AG10803 (cell line): ENCODE measurements at regions not wholly inside any gene's neighbourhood (a gene's known extent, or its start where the extent isn't known, plus 50 kb on each side); places are given as distances from the start of the nearest gene placed in this dataset.

ENCODE experiments used
- DNase-seq: peaks from one replicate; pipeline ENCODE4 v3.0.0; 2010; ENCODE audit warnings: low read depth
- H3K4me3 ChIP-seq: 2 replicates; pipeline ENCODE4 v1.5.1; 2011; ENCODE audit warnings: mild to moderate bottlenecking, low read length, control low read depth
- CTCF ChIP-seq: conservative IDR thresholded peaks from 2 replicates; pipeline ENCODE4 v1.5.1; 2011; ENCODE audit warnings: mild to moderate bottlenecking, low read length, control low read depth, inconsistent platforms

- H3K4me3 ChIP-seq = no peak overlapping the region
- no peak for DNase-seq
- TF ChIP-seq CTCF = no peak
These were observed 649.2 kb upstream of the CDH2 start for GRCh38 chr18:28826107-28826506.

- TF ChIP-seq CTCF = no peak
- no peak for DNase-seq
- H3K4me3 ChIP-seq = no peak overlapping the region
These were observed 647.2 kb upstream of the CDH2 start for GRCh38 chr18:28824183-28824574.

GRCh38 chr18:28823506-28824182 is 646.7 kb upstream of the CDH2 start:
- no peak overlapping the region for H3K4me3 ChIP-seq
- DNase-seq = no peak
- no peak for TF ChIP-seq CTCF

- no peak overlapping the region for H3K4me3 ChIP-seq
- no peak for TF ChIP-seq CTCF
- DNase-seq = no peak
These were observed 643.4 kb upstream of the CDH2 start for GRCh38 chr18:28820353-28820752.

GRCh38 chr18:28816155-28816554 is 639.2 kb upstream of the CDH2 start:
- no peak for TF ChIP-seq CTCF
- DNase-seq = peak; percentile 12
- no peak overlapping the region for H3K4me3 ChIP-seq

- H3K4me3 ChIP-seq = no peak overlapping the region
- no peak for DNase-seq
- TF ChIP-seq CTCF = no peak
These were observed 637.4 kb upstream of the CDH2 start for GRCh38 chr18:28814365-28814764.

GRCh38 chr18:28808373-28808772 is 631.4 kb upstream of the CDH2 start:
- no peak overlapping the region for H3K4me3 ChIP-seq
- TF ChIP-seq CTCF = no peak
- no peak for DNase-seq
